Endothelial cell of umbilical vein (primary cell): ENCODE measurements at regions not wholly inside any gene's neighbourhood (a gene's known extent, or its start where the extent isn't known, plus 50 kb on each side); places are given as distances from the start of the nearest gene placed in this dataset.

Source experiments
- BruUV-seq: library from RNA; stranded (reverse); fragments of 400-500 nt; replicated peaks from 2 replicates; lab custom pipeline; 2021; lab: Mats Ljungman, UMichigan
- CTCF ChIA-PET: fragments of 300-600, 350-600 bp; sonication (Branson Sonifier 250); formaldehyde crosslinking; loops from one replicate; lab custom pipeline; 2021; ENCODE audit warnings: antibody characterized with exemption, inconsistent platforms; lab: Charles Lee
- POLR2A ChIA-PET: fragments of 300-600, 350-600 bp; sonication (Branson Sonifier 250); formaldehyde crosslinking; loops from one replicate; lab custom pipeline; 2021; ENCODE audit warnings: antibody characterized with exemption, inconsistent platforms; lab: Charles Lee
- DNase-seq: peaks from one replicate; pipeline ENCODE4 v3.0.0-alpha.2; 2011; ENCODE audit warnings: low read depth, low spot score
- FAIRE-seq: peaks from 2 replicates; lab custom pipeline; 2011; peaks lifted over from hg19 to GRCh38; lab: Jason Lieb, UNC
- H2AFZ ChIP-seq: 2 replicates; pipeline ENCODE4 v1.6.0; 2012; ENCODE audit warnings: low read depth, low read length, control low read depth, inconsistent platforms
- H3K27ac ChIP-seq: 2 replicates; pipeline ENCODE4 v1.5.1; 2011; ENCODE audit warnings: low read depth, mild to moderate bottlenecking, control low read depth, low read length, moderate library complexity; ENCODE audit not compliant: insufficient read depth
- H3K27me3 ChIP-seq, 2 experiments: 2 replicates each; pipeline versions ENCODE4 v1.6.0 to v1.6.1; 2011; ENCODE audit warnings: low read length in 2 of 2, mixed read lengths in 1 of 2; ENCODE audit not compliant: control insufficient read depth in 2 of 2, insufficient read depth in 2 of 2
- H3K36me3 ChIP-seq, 2 experiments: 2 replicates in 1 of 2; 3 replicates in 1 of 2; pipeline ENCODE4 v1.5.1; 2011; ENCODE audit warnings: low read length in 2 of 2, mild to moderate bottlenecking in 1 of 2, moderate library complexity in 1 of 2; ENCODE audit not compliant: control insufficient read depth in 2 of 2, insufficient read depth in 2 of 2; ENCODE audit errors: extremely low read depth in 1 of 2
- H3K4me1 ChIP-seq: 3 replicates; pipeline ENCODE4 v1.5.1; 2011; ENCODE audit warnings: mild to moderate bottlenecking, low read length; ENCODE audit not compliant: control insufficient read depth, insufficient read depth; ENCODE audit errors: extremely low read depth
- H3K4me2 ChIP-seq: 2 replicates; pipeline ENCODE4 v1.6.1; 2011; ENCODE audit warnings: low read length, control low read depth, mixed read lengths; ENCODE audit not compliant: insufficient read depth
- H3K4me3 ChIP-seq, 3 experiments: fragments of 200-600 bp in 1 of 3; sonication (generic), shearing (Covaris generic) in 1 of 3; replicated peaks in 1 of 3; 2 replicates each; pipeline ENCODE4 v1.5.1; 2011 to 2016; ENCODE audit warnings: control low read depth in 3 of 3, low read length in 3 of 3, mild to moderate bottlenecking in 2 of 3, inconsistent platforms in 1 of 3, low read depth in 1 of 3, moderate library complexity in 1 of 3; ENCODE audit not compliant: insufficient read depth in 1 of 3
- H3K79me2 ChIP-seq: 2 replicates; pipeline ENCODE4 v1.6.0; 2012; ENCODE audit warnings: low read length, inconsistent platforms; ENCODE audit not compliant: control insufficient read depth, insufficient read depth
- H3K9ac ChIP-seq: replicated peaks from 2 replicates; pipeline ENCODE3; 2011; ENCODE audit warnings: low read length, control low read depth; ENCODE audit not compliant: insufficient read depth; ENCODE audit errors: extremely low read depth
- H3K9me1 ChIP-seq: replicated peaks from 3 replicates; pipeline ENCODE4 v1.6.0; 2011; ENCODE audit warnings: mild to moderate bottlenecking, low read length; ENCODE audit not compliant: control insufficient read depth, insufficient read depth; ENCODE audit errors: extremely low read depth
- H3K9me3 ChIP-seq: replicated peaks from 2 replicates; pipeline ENCODE4 v1.5.1; 2012; ENCODE audit warnings: low read length, inconsistent platforms; ENCODE audit not compliant: control insufficient read depth, insufficient read depth
- H4K20me1 ChIP-seq: replicated peaks from 2 replicates; pipeline ENCODE3; 2011; ENCODE audit warnings: mild to moderate bottlenecking, low read length; ENCODE audit not compliant: control insufficient read depth, insufficient read depth; ENCODE audit errors: extremely low read depth
- EZH2 ChIP-seq: IDR thresholded peaks from 2 replicates; pipeline ENCODE4 v1.6.1; 2012; ENCODE audit warnings: borderline replicate concordance, low read depth, mild to moderate bottlenecking, moderate library complexity, low read length, inconsistent platforms; ENCODE audit not compliant: severe bottlenecking
- FOS ChIP-seq: IDR thresholded peaks from 2 replicates; pipeline ENCODE4 v1.6.1; 2011; ENCODE audit warnings: mild to moderate bottlenecking, low read length, moderate library complexity, borderline replicate concordance; ENCODE audit not compliant: insufficient read depth
- GATA2 ChIP-seq: IDR thresholded peaks from 2 replicates; pipeline ENCODE4 v1.7.0; 2011; ENCODE audit warnings: low read depth, mild to moderate bottlenecking, moderate library complexity, mixed read lengths, low read length; ENCODE audit not compliant: insufficient read length, insufficient read depth
- JUN ChIP-seq: IDR thresholded peaks from 2 replicates; pipeline ENCODE4 v1.6.1; 2011; ENCODE audit warnings: borderline replicate concordance, low read depth; ENCODE audit not compliant: insufficient read length, insufficient read depth
- MYC ChIP-seq: IDR thresholded peaks from one replicate; pipeline ENCODE4 v1.6.1; 2011; ENCODE audit warnings: mild to moderate bottlenecking, low read depth, low read length
- POLR2A ChIP-seq: IDR thresholded peaks from 2 replicates; pipeline ENCODE4 v1.6.1; 2012; ENCODE audit warnings: low read depth, mild to moderate bottlenecking, control low read depth, low read length
- POLR2AphosphoS5 ChIP-seq: IDR thresholded peaks from 2 replicates; pipeline ENCODE4 v1.6.1; 2012; ENCODE audit warnings: low read depth, mild to moderate bottlenecking, control low read depth, low read length, moderate library complexity; ENCODE audit not compliant: insufficient read depth
- dilution Hi-C: fragments of 300-500 bp; cut with MboI; formaldehyde crosslinking; loops from one replicate; pipeline ENCODE4 v1.15.0; 2019; ENCODE audit warnings: low sequenced_read_pairs; ENCODE audit not compliant: extremely low pct_ligation_motif_present
- intact Hi-C: fragments of 100-400 bp; cut with micrococcal nuclease; formaldehyde crosslinking; loops from one replicate; pipeline ENCODE4 v1.10.0; 2022
- TF ChIP-seq, protein P1 (sequence below): IDR thresholded peaks from 2 replicates; pipeline ENCODE4 v1.6.1; 2011; ENCODE audit not compliant: insufficient read depth, insufficient read length
- TF ChIP-seq, protein P2 (sequence below), 2 donors: IDR thresholded peaks; 1 replicate in 1 of 2; 2 replicates in 1 of 2; pipeline ENCODE4 v1.5.1; 2011; ENCODE audit warnings: low read length in 2 of 2, mild to moderate bottlenecking in 2 of 2, moderate library complexity in 2 of 2, control low read depth in 1 of 2, inconsistent platforms in 1 of 2, low read depth in 1 of 2; ENCODE audit not compliant: insufficient read depth in 1 of 2; ENCODE audit errors: extremely low read depth in 1 of 2

DNA sequence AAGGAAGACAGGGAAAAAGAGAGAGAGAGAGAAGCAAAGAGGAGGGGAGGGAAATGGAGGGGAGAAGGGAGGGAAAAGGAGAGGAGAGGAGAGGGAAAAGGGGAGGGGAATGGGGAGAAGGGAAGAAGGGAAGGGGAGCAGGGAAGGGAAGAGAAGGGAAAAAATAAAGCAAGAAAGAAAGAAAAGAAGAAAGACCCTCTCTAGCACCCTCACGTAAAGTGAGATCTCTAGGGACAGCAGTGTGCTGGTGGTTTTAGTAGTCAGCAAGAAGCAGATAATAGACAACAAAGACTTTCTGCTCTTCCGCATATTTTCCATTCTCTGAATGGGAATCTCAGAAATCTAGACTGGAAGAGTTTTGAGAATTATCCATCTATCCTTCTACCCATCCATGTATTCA, 201.8 kb upstream of the RFC3 start:
- DNase-seq (no peak), FAIRE-seq (no peak)
- no peaks in the 10 kb centered on the region for H3K36me3 ChIP-seq
- intact Hi-C loops (no loop called here), dilution Hi-C loops (no loop called here)
- no peak overlapping the region for H3K27ac ChIP-seq
- H3K4me1 ChIP-seq: peaks cover 4% of the 10 kb centered on the region
- peaks cover 0 to 3% of the 10 kb centered on the region in 2 experiments for H3K27me3 ChIP-seq
- no peak overlapping the region for H3K9ac ChIP-seq
- no peaks in the 10 kb centered on the region for H4K20me1 ChIP-seq
- H3K9me3 ChIP-seq: no peaks in the 10 kb centered on the region
- no peak overlapping the region for H2AFZ ChIP-seq
- ChIA-PET CTCF (no interaction called here), POLR2A (no interaction called here)
- no peaks in the 10 kb centered on the region for H3K9me1 ChIP-seq
- H3K79me2 ChIP-seq: no peaks in the 10 kb centered on the region
- no peak for TF ChIP-seq MYC
- TF ChIP-seq POLR2AphosphoS5: no peak
- no peak for TF ChIP-seq POLR2A
- TF ChIP-seq, protein P1, sequence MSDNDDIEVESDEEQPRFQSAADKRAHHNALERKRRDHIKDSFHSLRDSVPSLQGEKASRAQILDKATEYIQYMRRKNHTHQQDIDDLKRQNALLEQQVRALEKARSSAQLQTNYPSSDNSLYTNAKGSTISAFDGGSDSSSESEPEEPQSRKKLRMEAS: no peak
- TF ChIP-seq EZH2: no peak
- TF ChIP-seq, protein P2, sequence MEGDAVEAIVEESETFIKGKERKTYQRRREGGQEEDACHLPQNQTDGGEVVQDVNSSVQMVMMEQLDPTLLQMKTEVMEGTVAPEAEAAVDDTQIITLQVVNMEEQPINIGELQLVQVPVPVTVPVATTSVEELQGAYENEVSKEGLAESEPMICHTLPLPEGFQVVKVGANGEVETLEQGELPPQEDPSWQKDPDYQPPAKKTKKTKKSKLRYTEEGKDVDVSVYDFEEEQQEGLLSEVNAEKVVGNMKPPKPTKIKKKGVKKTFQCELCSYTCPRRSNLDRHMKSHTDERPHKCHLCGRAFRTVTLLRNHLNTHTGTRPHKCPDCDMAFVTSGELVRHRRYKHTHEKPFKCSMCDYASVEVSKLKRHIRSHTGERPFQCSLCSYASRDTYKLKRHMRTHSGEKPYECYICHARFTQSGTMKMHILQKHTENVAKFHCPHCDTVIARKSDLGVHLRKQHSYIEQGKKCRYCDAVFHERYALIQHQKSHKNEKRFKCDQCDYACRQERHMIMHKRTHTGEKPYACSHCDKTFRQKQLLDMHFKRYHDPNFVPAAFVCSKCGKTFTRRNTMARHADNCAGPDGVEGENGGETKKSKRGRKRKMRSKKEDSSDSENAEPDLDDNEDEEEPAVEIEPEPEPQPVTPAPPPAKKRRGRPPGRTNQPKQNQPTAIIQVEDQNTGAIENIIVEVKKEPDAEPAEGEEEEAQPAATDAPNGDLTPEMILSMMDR (IDR thresholded peaks at IDR 0.05; ENCODE audit: extremely low read depth in 1 of 2, insufficient read depth in 1 of 2, low read depth in 1 of 2, low read length in 2 of 2): no peak
- no peak for TF ChIP-seq JUN
- TF ChIP-seq FOS: no peak
- no peak for TF ChIP-seq GATA2
- BruUV-seq: no TSS peak
- no peak overlapping the region for H3K4me2 ChIP-seq
- no peak overlapping the region for H3K4me3 ChIP-seq
